Activated CD4-positive, alpha-beta T cell treated with anti-CD3 and anti-CD28 coated beads, Interleukin-2, amount 10 ng/mL, durations not matched to agents 24 days and 14 days (primary cell): ENCODE measurements at regions not wholly inside any gene's neighbourhood (a gene's known extent, or its start where the extent isn't known, plus 50 kb on each side); places are given as distances from the start of the nearest gene placed in this dataset.
A peak's percentile ranks its signal among the peaks of the same experiment; 100 is the strongest.

Experiments used
- DNase-seq: peaks from one replicate; pipeline ENCODE4 v3.0.0; 2022
- H3K27ac Mint-ChIP-seq: one replicate; pipeline ENCODE4 v1.8.0; 2022; ENCODE audit warnings: mild to moderate bottlenecking, mixed read lengths
- H3K27me3 Mint-ChIP-seq: one replicate; pipeline ENCODE4 v1.8.0; 2022; ENCODE audit warnings: mixed read lengths
- H3K36me3 Mint-ChIP-seq: one replicate; pipeline ENCODE4 v1.8.0; 2022; ENCODE audit warnings: low read depth, mild to moderate bottlenecking, mixed read lengths
- H3K4me1 Mint-ChIP-seq: one replicate; pipeline ENCODE4 v1.8.0; 2021; ENCODE audit warnings: mixed read lengths
- H3K4me3 Mint-ChIP-seq: one replicate; pipeline ENCODE4 v1.8.0; 2022; ENCODE audit warnings: mild to moderate bottlenecking, moderate library complexity, mixed read lengths
- H3K9me3 Mint-ChIP-seq: one replicate; pipeline ENCODE4 v1.8.0; 2021; ENCODE audit warnings: mixed read lengths
- intact Hi-C: fragments of 100-400 bp; cut with micrococcal nuclease; formaldehyde crosslinking; loops from one replicate; pipeline ENCODE4 v1.15.1; 2023

DNA sequence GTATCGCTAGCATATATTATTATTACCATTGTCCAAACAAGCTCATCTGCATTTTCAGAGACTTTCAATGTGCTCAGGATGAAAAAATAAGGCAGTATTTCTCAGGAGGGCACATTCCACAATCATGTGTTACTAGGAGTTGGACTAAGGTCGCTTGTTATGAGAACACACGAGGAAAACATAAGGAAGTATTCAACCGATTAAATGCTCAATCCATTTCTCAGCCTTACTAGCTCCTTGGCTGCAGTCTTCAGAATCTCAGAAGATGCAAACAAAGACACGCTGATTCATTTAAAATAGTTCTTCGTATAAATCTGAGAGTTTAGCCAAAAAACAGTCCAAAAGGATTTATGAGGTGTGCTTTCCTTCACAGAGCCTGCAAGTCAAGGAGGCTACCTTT is 82.0 kb upstream of the JAK1 start:
- intact Hi-C loops, result no loop called here
- H3K36me3 Mint-ChIP-seq, result peaks cover 6% of the 10 kb centered on the region
- peaks cover 29% of the 10 kb centered on the region for H3K4me1 Mint-ChIP-seq
- no peaks in the 10 kb centered on the region for H3K27me3 Mint-ChIP-seq
- no peaks in the 10 kb centered on the region for H3K9me3 Mint-ChIP-seq
- no peak overlapping the region for H3K27ac Mint-ChIP-seq
- H3K4me3 Mint-ChIP-seq, result no peak overlapping the region
- DNase-seq, result no peak

DNA sequence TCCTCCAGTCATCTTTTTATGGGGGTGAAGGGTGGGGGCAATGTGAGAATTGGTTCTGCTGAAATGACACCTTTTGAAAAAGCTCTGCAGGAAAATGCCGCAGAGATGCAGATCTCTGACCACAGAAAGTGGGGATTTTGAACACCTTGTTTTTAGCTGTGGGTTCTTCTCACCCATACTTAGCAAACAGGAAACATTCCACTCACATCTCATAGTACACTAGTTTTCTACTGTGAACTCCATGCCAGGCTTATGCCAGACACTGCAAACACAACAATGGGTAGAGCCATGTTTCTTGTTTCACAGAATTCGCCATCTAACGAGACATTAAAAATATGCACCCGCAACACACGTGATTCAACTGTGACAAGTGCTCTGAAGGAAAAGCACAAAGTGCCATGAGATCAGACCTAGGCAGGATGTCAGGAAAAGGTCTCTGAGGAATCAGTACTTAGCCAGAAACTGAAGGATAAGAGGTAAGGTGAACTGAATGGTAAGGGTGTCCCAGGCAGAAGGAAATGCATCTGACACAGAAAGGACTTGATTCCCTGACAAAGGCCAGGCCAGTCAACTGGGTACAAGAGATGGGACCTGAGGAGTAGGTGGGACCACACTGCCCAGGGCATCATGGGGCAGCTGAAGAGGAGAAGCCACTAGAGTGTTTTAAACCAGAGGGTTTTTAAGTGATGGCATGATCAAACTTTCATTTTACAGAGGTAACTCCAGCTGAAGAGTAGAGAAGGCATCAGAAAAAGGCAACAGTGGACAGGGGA is 83.8 kb upstream of the JAK1 start:
- peaks cover 29% of the 10 kb centered on the region for H3K4me1 Mint-ChIP-seq
- peak overlapping the region; percentile 18 for H3K27ac Mint-ChIP-seq
- peaks cover 10% of the 10 kb centered on the region for H3K36me3 Mint-ChIP-seq
- no peaks in the 10 kb centered on the region for H3K27me3 Mint-ChIP-seq
- intact Hi-C loops, result no loop called here
- H3K4me3 Mint-ChIP-seq, result peak overlapping the region; percentile 48
- DNase-seq, result peak; percentile 73
- no peaks in the 10 kb centered on the region for H3K9me3 Mint-ChIP-seq

GRCh38 chr1:65050735-65051134 is 84.4 kb upstream of the JAK1 start:
- no peak overlapping the region for H3K27ac Mint-ChIP-seq
- no peak for DNase-seq
- peaks cover 10% of the 10 kb centered on the region for H3K36me3 Mint-ChIP-seq
- intact Hi-C loops, result no loop called here
- peaks cover 28% of the 10 kb centered on the region for H3K4me1 Mint-ChIP-seq
- no peaks in the 10 kb centered on the region for H3K9me3 Mint-ChIP-seq
- no peaks in the 10 kb centered on the region for H3K27me3 Mint-ChIP-seq
- H3K4me3 Mint-ChIP-seq, result no peak overlapping the region

- no peaks in the 10 kb centered on the region for H3K27me3 Mint-ChIP-seq
- peaks cover 21% of the 10 kb centered on the region for H3K36me3 Mint-ChIP-seq
- H3K27ac Mint-ChIP-seq, result no peak overlapping the region
- peaks cover 19% of the 10 kb centered on the region for H3K4me1 Mint-ChIP-seq
- DNase-seq, result no peak
- intact Hi-C loops, result no loop called here
- H3K9me3 Mint-ChIP-seq, result no peaks in the 10 kb centered on the region
- no peak overlapping the region for H3K4me3 Mint-ChIP-seq
Measured at GRCh38 chr1:65054481-65054880, 88.1 kb upstream of the JAK1 start.

DNA sequence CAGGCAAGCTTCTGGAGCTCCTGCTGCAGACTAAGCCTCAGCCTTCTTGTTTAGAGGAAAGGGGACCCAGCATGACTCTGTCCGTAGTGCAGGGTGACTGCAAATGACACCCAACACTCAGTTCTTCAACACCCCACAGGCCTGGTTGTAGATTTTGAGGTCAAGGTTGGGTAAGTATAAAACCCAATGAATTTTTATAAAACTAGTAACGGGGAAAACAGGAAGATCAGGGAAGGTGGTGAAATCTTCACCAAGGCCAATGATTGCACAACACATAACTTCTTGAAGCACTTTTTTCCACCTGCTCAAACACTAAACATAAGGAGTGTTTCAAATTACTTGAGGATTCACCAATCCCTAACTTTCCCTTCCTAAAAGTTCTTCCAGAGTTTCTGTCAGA is 89.4 kb upstream of the JAK1 start:
- intact Hi-C loops, result no loop called here
- H3K27me3 Mint-ChIP-seq, result no peaks in the 10 kb centered on the region
- DNase-seq, result no peak
- no peaks in the 10 kb centered on the region for H3K9me3 Mint-ChIP-seq
- no peak overlapping the region for H3K27ac Mint-ChIP-seq
- no peak overlapping the region for H3K4me3 Mint-ChIP-seq
- peaks cover 18% of the 10 kb centered on the region for H3K36me3 Mint-ChIP-seq
- peaks cover 9% of the 10 kb centered on the region for H3K4me1 Mint-ChIP-seq

- Mint-ChIP-seq H3K4me1 (peaks cover 6% of the 10 kb centered on the region), H3K4me3 (no peak overlapping the region), H3K36me3 (peaks cover 18% of the 10 kb centered on the region), H3K27ac (no peak overlapping the region), H3K27me3 (no peaks in the 10 kb centered on the region), H3K9me3 (no peaks in the 10 kb centered on the region)
- intact Hi-C loops, result no loop called here
- DNase-seq, result no peak
Measured at GRCh38 chr1:65056234-65056633, 89.9 kb upstream of the JAK1 start.

- intact Hi-C loops, result no loop called here
- H3K27ac Mint-ChIP-seq, result no peak overlapping the region
- H3K27me3 Mint-ChIP-seq, result no peaks in the 10 kb centered on the region
Measured at GRCh38 chr1:65056866-65057265, 90.5 kb upstream of the JAK1 start.

DNA sequence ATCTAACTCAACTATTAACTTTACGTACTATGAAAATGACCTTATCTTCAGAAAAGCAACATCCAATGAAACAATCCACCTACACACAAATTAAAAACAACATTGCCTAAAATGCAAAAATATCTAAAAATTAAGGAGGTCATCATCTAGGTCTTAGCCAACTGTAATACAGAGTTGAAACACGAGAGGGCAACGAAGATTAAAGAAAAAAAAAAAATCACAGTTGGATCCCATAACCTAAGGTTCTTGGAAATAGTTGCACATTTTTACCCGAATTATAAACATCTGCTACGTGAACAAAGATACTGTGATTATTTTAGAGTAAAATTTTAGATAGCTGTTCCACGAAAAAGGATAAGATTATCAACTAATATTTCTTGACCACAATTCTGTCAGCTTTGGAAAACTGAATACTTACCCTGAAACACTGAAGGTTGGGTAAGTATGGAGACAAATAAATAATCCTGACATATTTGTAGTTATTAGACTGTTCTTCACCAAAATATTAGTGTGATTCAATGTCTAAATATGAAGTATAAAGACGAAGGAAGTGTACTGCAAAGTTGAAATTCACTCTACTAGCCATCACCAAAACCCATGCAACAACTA is 88.0 kb upstream of the AK4 start:
- H3K27ac Mint-ChIP-seq, result no peak overlapping the region
- no peak overlapping the region for H3K4me3 Mint-ChIP-seq
- H3K36me3 Mint-ChIP-seq, result peaks cover 15% of the 10 kb centered on the region
- intact Hi-C loops, result loop anchor here (10.0 kb wide), 1 partner anchor 755 kb away; no protein-coding TSS in a partner anchor
- H3K9me3 Mint-ChIP-seq, result no peaks in the 10 kb centered on the region
- no peaks in the 10 kb centered on the region for H3K27me3 Mint-ChIP-seq
- H3K4me1 Mint-ChIP-seq, result peaks cover 9% of the 10 kb centered on the region
- DNase-seq, result peak; percentile 64

More at GRCh38 chr1:65056866-65057265, 90.5 kb upstream of the JAK1 start:
- Mint-ChIP-seq H3K4me3 (no peak overlapping the region), H3K36me3 (peaks cover 18% of the 10 kb centered on the region), H3K9me3 (no peaks in the 10 kb centered on the region), H3K4me1 (peaks cover 2% of the 10 kb centered on the region)
- DNase-seq, result no peak

- Mint-ChIP-seq H3K4me1 (peaks cover 20% of the 10 kb centered on the region), H3K36me3 (peaks cover 6% of the 10 kb centered on the region), H3K27ac (no peak overlapping the region), H3K9me3 (no peaks in the 10 kb centered on the region), H3K27me3 (no peaks in the 10 kb centered on the region), H3K4me3 (no peak overlapping the region)
- intact Hi-C loops, result loop anchor here (10.0 kb wide), 1 partner anchor 752 kb away; no protein-coding TSS in a partner anchor
- DNase-seq, result no peak
Measured at GRCh38 chr1:65062339-65062738, 85.7 kb upstream of the AK4 start.

DNA sequence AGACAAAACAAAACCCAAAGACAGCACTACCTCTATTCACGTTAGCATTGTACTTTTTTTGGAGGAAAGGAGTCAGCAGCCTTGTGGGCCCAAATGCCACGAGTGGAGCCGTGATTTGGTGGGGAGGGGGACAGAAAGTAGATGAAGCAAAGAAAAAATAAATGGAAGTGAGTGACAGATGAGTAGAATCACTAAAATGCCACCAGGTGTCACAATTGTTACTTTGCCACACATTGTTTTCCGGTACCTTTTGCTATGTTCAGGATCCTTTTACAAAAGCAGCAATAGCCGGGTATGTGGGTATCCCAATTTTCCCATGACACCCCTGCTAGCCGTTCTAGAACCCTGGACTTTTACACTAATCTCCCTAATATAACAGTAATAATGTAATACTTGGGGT is 85.0 kb upstream of the AK4 start:
- Mint-ChIP-seq H3K27me3 (no peaks in the 10 kb centered on the region), H3K27ac (no peak overlapping the region), H3K4me1 (peaks cover 20% of the 10 kb centered on the region), H3K36me3 (peaks cover 2% of the 10 kb centered on the region), H3K4me3 (no peak overlapping the region), H3K9me3 (no peaks in the 10 kb centered on the region)
- DNase-seq, result no peak
- intact Hi-C loops, result loop anchor here (1.0 to 10.0 kb wide), 2 partner anchors 12 to 752 kb away; no protein-coding TSS in a partner anchor

DNA sequence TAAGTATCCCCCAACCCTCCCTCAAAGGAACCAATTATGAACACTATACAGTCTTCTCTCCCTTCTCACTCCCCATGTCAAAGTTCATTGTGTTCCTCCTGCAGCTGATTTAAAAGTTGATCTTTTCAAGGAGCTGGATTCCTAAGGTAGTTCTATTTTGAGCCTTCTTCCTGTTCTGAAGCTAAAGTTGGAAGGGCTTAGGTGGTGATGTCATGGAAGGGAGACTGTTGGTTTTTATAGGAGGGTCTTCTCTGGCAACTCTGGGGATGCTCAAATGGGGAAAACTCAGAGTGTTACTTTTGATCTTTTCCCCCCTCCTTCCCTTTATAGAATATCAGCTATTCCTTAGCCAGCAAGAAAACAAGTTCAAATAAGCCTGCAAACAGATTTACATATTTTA is 83.0 kb upstream of the AK4 start:
- intact Hi-C loops, result loop anchor here (5.0 to 10.0 kb wide), 6 partner anchors 63 to 750 kb away; partner anchors contain the start of genes LEPR and LEPROT
- H3K9me3 Mint-ChIP-seq, result no peaks in the 10 kb centered on the region
- H3K36me3 Mint-ChIP-seq, result no peaks in the 10 kb centered on the region
- peaks cover 31% of the 10 kb centered on the region for H3K4me1 Mint-ChIP-seq
- H3K27me3 Mint-ChIP-seq, result no peaks in the 10 kb centered on the region
- no peak overlapping the region for H3K27ac Mint-ChIP-seq
- no peak for DNase-seq
- peak overlapping the region; percentile 86 for H3K4me3 Mint-ChIP-seq

GRCh38 chr1:65065524-65066418 is 82.2 kb upstream of the AK4 start:
- Mint-ChIP-seq H3K36me3 (no peaks in the 10 kb centered on the region), H3K9me3 (no peaks in the 10 kb centered on the region), H3K4me3 (peak overlapping the region; percentile 86), H3K27ac (peak overlapping the region; percentile 65), H3K27me3 (no peaks in the 10 kb centered on the region), H3K4me1 (peaks cover 31% of the 10 kb centered on the region)
- intact Hi-C loops, result loop anchor here (2.0 to 10.0 kb wide), 7 partner anchors 63 to 749 kb away; partner anchors contain the start of genes LEPR and LEPROT
- no peak for DNase-seq

- intact Hi-C loops, result loop anchor here (2.0 to 10.0 kb wide), 7 partner anchors 64 to 748 kb away; partner anchors contain the start of genes LEPR and LEPROT
- H3K4me1 Mint-ChIP-seq, result peaks cover 31% of the 10 kb centered on the region
- DNase-seq, result no peak
- no peaks in the 10 kb centered on the region for H3K27me3 Mint-ChIP-seq
- peak overlapping the region; percentile 86 for H3K4me3 Mint-ChIP-seq
- H3K36me3 Mint-ChIP-seq, result no peaks in the 10 kb centered on the region
- H3K27ac Mint-ChIP-seq, result peak overlapping the region; percentile 84
- H3K9me3 Mint-ChIP-seq, result no peaks in the 10 kb centered on the region
Measured at GRCh38 chr1:65066419-65066765, 81.6 kb upstream of the AK4 start.
